H1 (cell line): ENCODE measurements at regions not wholly inside any gene's neighbourhood (a gene's known extent, or its start where the extent isn't known, plus 50 kb on each side); places are given as distances from the start of the nearest gene placed in this dataset.
"Not testable (repeated sequence)": the region's sequence is repeated elsewhere in the genome, so short reads cannot be mapped to it uniquely, and the experiment has no call there.

Source experiments
- CHD1 ChIP-seq: IDR thresholded peaks from 2 replicates; pipeline ENCODE4 v1.6.1; 2012; ENCODE audit warnings: low read depth, low read length, improper control_type of control experiment
- CREB1 ChIP-seq: IDR thresholded peaks from 2 replicates; pipeline ENCODE4 v1.6.1; 2012; ENCODE audit warnings: inconsistent platforms
- CTCF ChIP-seq, 3 experiments: IDR thresholded peaks; 1 replicate in 2 of 3; 2 replicates in 1 of 3; pipeline versions ENCODE4 v1.5.1 to v1.6.1; 2011; ENCODE audit warnings: low read length in 3 of 3, mild to moderate bottlenecking in 3 of 3, inconsistent platforms in 2 of 3, low read depth in 1 of 3, moderate library complexity in 1 of 3; ENCODE audit not compliant: insufficient read depth in 1 of 3; ENCODE audit errors: control extremely low read depth in 1 of 3
- EP300 ChIP-seq, 2 experiments: IDR thresholded peaks; 1 replicate in 1 of 2; 2 replicates in 1 of 2; pipeline ENCODE4 v1.6.1; 2011 to 2012; ENCODE audit warnings: low read depth in 2 of 2, low read length in 2 of 2, mild to moderate bottlenecking in 2 of 2, borderline replicate concordance in 1 of 2, inconsistent platforms in 1 of 2, moderate library complexity in 1 of 2
- EZH2 ChIP-seq: fragments of 200-600 bp; sonication (generic); IDR thresholded peaks from 2 replicates; pipeline ENCODE4 v1.7.1; 2012; ENCODE audit warnings: low read depth, mild to moderate bottlenecking, moderate library complexity, low read length, inconsistent platforms; ENCODE audit not compliant: severe bottlenecking
- POLR2A ChIP-seq, 2 experiments: IDR thresholded peaks; 1 replicate in 1 of 2; 2 replicates in 1 of 2; pipeline ENCODE4 v1.6.1; 2011; ENCODE audit warnings: low read depth in 2 of 2, low read length in 2 of 2, mild to moderate bottlenecking in 2 of 2; ENCODE audit errors: control extremely low read depth in 1 of 2
- POLR2AphosphoS5 ChIP-seq: IDR thresholded peaks from 2 replicates; pipeline ENCODE4 v1.6.1; 2011; ENCODE audit warnings: low read depth, low read length
- RAD21 ChIP-seq, 2 experiments: IDR thresholded peaks in 1 of 2; conservative IDR thresholded peaks in 1 of 2; 2 replicates each; pipeline ENCODE4 v1.6.1; 2011; ENCODE audit warnings: low read depth in 2 of 2, low read length in 2 of 2, improper control_type of control experiment in 1 of 2, inconsistent platforms in 1 of 2, mild to moderate bottlenecking in 1 of 2, moderate library complexity in 1 of 2
- SIN3A ChIP-seq, 2 experiments: IDR thresholded peaks in 1 of 2; conservative IDR thresholded peaks in 1 of 2; 2 replicates each; pipeline ENCODE4 v1.6.1; 2011 to 2012; ENCODE audit warnings: low read length in 2 of 2, improper control_type of control experiment in 1 of 2, low read depth in 1 of 2, mild to moderate bottlenecking in 1 of 2
- TAF7 ChIP-seq: optimal IDR thresholded peaks from 2 replicates; pipeline ENCODE3; 2011; ENCODE audit warnings: low read depth, mild to moderate bottlenecking, inconsistent platforms, low read length, moderate library complexity, borderline replicate concordance
- TEAD4 ChIP-seq: IDR thresholded peaks from 2 replicates; pipeline ENCODE4 v1.6.1; 2012; ENCODE audit warnings: low read depth, low read length, inconsistent platforms, mixed read lengths
- YY1 ChIP-seq: IDR thresholded peaks from 2 replicates; pipeline ENCODE4 v1.6.1; 2011; ENCODE audit warnings: low read depth, mild to moderate bottlenecking, low read length
- TF ChIP-seq, protein P1 (sequence below): IDR thresholded peaks from 2 replicates; pipeline ENCODE4 v1.6.1; 2011; ENCODE audit warnings: low read length, improper control_type of control experiment

DNA sequence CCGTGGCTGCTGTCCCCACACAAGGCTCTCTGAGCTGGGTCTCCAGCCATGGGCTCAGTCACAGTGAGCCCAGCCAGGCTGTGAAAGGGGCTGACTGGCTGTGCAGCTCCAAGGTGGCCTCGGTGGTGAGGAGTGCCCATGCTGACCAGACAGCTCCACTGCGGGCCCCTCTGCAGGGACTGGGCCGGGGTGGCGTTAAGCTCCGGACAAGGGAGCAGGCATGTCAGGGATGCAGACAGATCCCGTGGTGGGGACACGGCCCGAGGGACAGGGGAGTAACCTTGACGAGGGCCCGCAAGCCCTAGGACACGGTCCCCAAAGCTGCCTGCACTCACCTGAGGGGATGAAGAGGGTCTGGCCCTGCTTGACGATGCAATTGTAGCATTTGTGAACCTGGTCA lies 132.0 kb downstream of the TUBA3C start:
- TF ChIP-seq CREB1; EZH2; CTCF (IDR thresholded peaks at IDR 0.05; ENCODE audit: control extremely low read depth in 1 of 3, insufficient read depth in 1 of 3, low read depth in 1 of 3, low read length in 3 of 3); EP300 (IDR thresholded peaks at IDR 0.05; ENCODE audit: borderline replicate concordance in 1 of 2, low read depth in 2 of 2, low read length in 2 of 2); POLR2AphosphoS5; CHD1; RAD21 (IDR thresholded peaks at IDR 0.05 in 1 of 2, conservative IDR thresholded peaks at IDR 0.05 in 1 of 2; ENCODE audit: low read depth in 2 of 2, low read length in 2 of 2); POLR2A (IDR thresholded peaks at IDR 0.05; ENCODE audit: control extremely low read depth in 1 of 2, low read depth in 2 of 2, low read length in 2 of 2); TAF7; SIN3A (conservative IDR thresholded peaks at IDR 0.05 in 1 of 2, IDR thresholded peaks at IDR 0.05 in 1 of 2; ENCODE audit: low read depth in 1 of 2, low read length in 2 of 2); TEAD4; YY1: not testable (repeated sequence)
- TF ChIP-seq, protein P1, sequence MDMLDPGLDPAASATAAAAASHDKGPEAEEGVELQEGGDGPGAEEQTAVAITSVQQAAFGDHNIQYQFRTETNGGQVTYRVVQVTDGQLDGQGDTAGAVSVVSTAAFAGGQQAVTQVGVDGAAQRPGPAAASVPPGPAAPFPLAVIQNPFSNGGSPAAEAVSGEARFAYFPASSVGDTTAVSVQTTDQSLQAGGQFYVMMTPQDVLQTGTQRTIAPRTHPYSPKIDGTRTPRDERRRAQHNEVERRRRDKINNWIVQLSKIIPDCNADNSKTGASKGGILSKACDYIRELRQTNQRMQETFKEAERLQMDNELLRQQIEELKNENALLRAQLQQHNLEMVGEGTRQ, result not testable (repeated sequence)
